HUDEP-2 (cell line): ENCODE measurements at regions not wholly inside any gene's neighbourhood (a gene's known extent, or its start where the extent isn't known, plus 50 kb on each side); places are given as distances from the start of the nearest gene placed in this dataset.
A peak's percentile ranks its signal among the peaks of the same experiment; 100 is the strongest.

Experiments used
- DNase-seq, 76 experiments: peaks; one replicate each; lab custom pipeline; 2025; ENCODE audit not compliant: unreplicated experiment in 76 of 76; lab: John Stamatoyannopoulos, UW

DNA sequence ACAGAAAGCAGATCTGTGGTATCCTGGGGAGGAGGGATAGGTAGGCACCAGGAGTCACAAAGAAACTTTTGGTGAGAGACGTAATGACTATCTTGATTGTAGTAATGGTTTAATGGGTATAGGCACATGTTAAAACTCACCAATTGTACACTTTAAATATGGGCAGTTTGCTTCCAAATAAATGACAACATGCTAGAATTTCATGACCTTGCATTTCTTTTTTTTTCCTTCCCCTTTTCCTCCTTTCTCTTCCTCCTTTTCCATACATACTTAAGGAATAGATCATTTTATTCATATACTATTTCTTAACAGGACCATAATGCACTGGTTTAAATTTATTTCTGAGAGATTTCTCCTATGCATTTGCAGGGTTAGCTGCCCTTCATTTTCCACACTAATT lies 341.8 kb downstream of the TMEM182 start:
- DNase-seq, result no peak

DNA sequence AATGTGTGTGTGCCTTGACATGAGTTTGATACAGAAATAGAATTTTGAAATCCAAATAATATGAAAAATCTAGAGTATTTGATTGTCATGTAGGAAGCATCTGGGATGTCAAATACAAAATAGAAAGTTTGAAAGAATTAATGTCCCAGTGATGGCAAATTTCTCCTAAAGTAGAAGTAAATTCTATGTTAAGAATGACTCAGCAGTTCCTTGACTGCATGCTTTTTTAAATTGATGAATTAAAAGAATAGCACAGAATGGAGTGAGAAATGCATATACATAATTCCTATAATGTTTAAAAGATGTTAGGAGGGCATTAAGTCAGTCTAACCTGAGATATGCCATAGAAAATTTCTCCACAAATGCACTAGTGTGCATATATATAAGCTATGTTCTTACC lies 357.5 kb downstream of the TMEM182 start:
- no peak for DNase-seq

GRCh38 chr2:103121106-103121505 lies 359.3 kb downstream of the TMEM182 start:
- DNase-seq, result no peak

- no peak for DNase-seq
Observed at GRCh38 chr2:103123516-103123915, 361.7 kb downstream of the TMEM182 start.

DNA sequence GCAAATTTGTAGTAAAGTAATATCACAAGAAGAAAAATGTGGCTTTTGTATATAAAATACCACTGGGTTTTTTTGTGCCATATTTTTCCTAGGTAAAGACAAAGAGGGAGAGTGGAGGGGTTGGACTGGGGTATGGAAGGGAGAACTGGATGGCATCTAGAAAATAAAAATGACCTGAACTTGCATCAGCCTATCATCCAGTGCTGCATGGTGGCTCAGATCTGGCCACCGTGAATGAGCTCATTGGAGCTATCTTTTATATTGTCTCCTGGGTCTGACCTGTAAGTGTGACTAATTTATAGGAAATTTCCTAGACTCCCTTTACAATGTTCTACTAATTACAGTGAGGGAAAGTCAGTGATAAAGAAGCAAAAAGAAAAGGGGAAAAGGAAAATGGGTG lies 369.0 kb downstream of the TMEM182 start:
- no peak for DNase-seq

- DNase-seq, result no peak
Observed at GRCh38 chr2:103132536-103133217, 370.8 kb downstream of the TMEM182 start.

- no peak for DNase-seq
Observed at GRCh38 chr2:103135679-103136078, 373.8 kb downstream of the TMEM182 start.

- no peak for DNase-seq
Observed at GRCh38 chr2:103138123-103138901, 376.5 kb downstream of the TMEM182 start.

DNA sequence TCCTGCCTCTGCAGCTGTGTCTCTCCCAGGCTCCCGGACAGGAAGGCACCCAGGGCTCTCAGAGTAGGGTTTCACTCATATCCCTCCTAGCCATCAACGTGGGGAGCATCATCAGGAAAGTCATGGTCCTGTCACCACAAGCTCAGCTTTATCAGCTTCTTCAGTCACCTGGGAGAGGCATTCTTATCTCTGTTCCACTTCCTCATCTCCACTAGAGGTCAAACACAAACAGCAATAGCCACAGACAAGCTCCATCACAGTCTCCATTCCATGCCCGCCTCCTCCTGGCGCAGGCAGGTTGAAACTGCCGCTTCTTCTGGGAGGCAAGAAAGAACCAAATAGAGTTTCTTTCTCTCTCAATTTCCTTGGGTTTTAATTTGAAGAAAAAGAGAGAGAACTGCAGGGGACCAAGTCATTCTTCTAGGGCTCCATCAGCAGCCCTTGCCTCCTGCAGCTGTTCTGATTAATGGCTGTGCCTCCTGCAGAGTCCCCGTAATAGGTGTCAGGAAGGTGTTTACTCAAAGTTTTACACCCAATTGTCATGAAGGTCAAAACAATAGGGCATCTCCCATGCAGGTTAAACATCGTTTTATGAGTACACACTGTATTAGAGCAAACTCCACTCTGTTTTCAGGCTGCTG lies 377.9 kb downstream of the TMEM182 start:
- no peak for DNase-seq

DNA sequence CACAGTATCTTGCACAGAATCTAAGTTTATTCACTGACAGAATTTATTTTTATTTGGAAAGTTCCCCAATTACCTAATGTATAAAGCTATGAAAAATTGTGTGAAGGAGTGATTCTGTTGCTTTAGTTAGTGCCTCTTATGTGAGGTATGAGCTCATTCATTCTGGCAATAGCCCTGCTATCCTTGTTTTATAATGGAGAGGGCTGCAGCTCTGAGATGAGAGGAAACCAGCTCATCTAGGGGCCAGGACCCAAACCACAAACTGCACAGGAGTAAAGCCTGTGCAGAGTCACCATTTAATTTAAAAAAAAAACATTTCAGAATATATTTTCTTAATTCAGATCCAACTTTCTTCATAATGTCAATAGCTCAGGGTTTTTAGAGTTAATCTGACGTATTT lies 383.0 kb downstream of the TMEM182 start:
- DNase-seq, result no peak

- DNase-seq, result no peak
Observed at GRCh38 chr2:103145739-103146138, 383.9 kb downstream of the TMEM182 start.

GRCh38 chr2:103151046-103151445 lies 389.2 kb downstream of the TMEM182 start:
- DNase-seq, result no peak

GRCh38 chr2:103152556-103152955 lies 390.7 kb downstream of the TMEM182 start:
- DNase-seq, result no peak

DNA sequence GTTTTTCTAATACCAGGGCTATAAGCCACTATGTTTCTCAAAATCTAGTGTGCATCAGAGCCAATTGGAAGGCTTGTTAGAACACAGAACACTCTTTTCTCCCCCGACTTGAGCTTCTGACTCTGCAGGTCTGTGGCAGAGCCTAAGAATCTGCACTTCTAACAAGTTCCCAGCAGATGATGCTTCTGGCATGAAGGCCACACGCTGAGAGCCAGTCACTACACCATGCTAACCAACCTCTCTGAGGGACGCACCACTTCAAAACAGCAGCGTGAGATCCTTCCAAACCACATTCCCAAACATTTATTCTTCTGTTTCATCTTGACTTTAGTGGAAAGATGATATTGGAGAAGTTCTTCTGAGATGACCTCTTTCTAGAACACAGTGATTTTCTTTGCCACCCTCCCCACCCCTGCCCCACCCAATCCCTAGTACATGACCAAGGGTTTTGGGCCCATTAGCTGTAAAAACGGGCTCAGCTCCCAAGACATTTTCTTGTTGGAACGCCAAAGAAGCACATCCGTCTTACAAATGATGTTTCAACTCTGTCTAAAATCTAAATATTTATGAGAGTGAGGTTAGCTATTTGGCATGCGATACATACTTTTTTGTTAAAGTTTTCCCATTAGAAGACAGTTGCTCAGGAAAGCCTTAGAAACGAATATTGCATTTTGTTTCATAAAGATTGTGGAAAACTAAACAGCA lies 391.9 kb downstream of the TMEM182 start:
- no peak for DNase-seq

GRCh38 chr2:103155308-103155707 lies 393.5 kb downstream of the TMEM182 start:
- no peak for DNase-seq

GRCh38 chr2:103159018-103159417 lies 397.2 kb downstream of the TMEM182 start:
- no peak for DNase-seq

DNA sequence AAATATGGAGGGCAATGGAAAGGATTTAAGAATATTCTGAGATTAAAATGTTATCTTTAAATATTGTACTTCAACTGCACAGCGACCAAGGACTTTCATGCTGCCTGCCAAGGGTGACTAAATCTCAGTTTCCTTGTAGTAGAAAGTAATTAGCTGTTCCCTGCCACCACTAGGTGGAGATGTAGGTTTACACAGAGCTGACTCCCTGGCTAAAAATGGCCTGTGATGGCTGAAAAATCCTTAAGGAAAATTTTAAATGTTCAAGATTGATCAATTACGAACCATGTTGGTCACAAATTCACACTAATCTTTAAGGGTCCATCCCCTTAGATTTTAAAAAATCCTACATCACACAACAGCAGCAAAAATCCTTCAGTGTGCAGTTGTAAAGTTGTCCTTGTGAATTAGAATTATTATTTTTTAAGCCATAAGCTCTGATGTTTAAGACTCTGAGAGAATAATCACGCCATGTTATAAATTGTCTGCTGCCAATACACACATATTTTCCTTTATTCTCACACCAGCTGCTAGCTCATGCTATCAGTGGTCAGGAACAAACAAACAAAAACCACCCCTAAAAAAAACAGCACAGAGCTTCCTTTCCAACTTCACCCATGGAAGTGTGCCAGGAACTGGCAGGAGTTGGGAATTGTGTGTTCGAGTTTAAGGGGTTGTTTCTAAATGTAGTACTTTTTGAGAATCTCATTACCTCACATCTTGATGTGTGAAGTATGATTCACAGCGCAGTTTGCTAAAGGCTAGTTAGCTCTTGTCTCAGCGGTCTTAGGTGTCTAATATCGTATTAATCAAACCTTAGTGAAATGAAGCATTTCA lies 399.8 kb downstream of the TMEM182 start:
- peak in 16 of 76 experiments; percentile 0 to 37 (median 8) for DNase-seq

GRCh38 chr2:103164748-103165147 lies 402.9 kb downstream of the TMEM182 start:
- DNase-seq, result no peak

DNA sequence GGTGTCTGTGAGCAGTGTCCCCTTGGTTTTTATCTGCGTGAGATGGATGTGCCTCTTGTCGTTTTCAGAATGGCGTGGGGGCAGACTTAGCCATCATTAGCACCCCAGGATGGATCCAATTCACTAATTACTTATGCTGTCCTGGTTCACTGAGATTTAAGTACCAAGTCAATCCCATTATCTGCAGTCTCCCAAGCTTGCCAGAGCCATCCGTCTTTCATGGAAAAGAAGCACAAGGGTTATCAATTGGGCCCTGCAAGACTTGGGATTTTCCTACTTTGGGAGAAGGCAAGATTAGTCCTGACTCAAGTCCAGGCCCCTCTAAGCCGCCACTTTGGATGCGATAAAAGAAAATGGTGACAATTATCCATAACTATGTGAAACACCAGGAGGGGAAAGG lies 404.0 kb downstream of the TMEM182 start:
- DNase-seq, result no peak
